Neuronal stem cell (in vitro differentiated cells): ENCODE measurements at regions not wholly inside any gene's neighbourhood (a gene's known extent, or its start where the extent isn't known, plus 50 kb on each side); places are given as distances from the start of the nearest gene placed in this dataset.

Experiments used
- DNase-seq: peaks from one replicate; pipeline ENCODE4 v3.0.0-alpha.2; 2013; ENCODE audit warnings: low spot score
- H2AFZ ChIP-seq: one replicate; pipeline ENCODE4 v1.6.1; 2013; ENCODE audit warnings: mild to moderate bottlenecking, low read length, inconsistent platforms
- H2AK5ac ChIP-seq: 2 replicates; pipeline ENCODE4 v1.6.1; 2013; ENCODE audit warnings: low read depth, mild to moderate bottlenecking, inconsistent platforms, low read length, moderate library complexity, mixed read lengths
- H2BK120ac ChIP-seq: 2 replicates; pipeline ENCODE4 v1.6.1; 2013; ENCODE audit warnings: low read depth, mild to moderate bottlenecking, inconsistent platforms, low read length, moderate library complexity, mixed read lengths
- H2BK12ac ChIP-seq: one replicate; pipeline ENCODE4 v1.6.1; 2013; ENCODE audit warnings: low read length, inconsistent platforms
- H2BK15ac ChIP-seq: 2 replicates; pipeline ENCODE4 v1.6.1; 2013; ENCODE audit warnings: mild to moderate bottlenecking, low read length, inconsistent platforms, mixed read lengths
- H2BK5ac ChIP-seq: one replicate; pipeline ENCODE4 v1.6.1; 2013; ENCODE audit warnings: inconsistent platforms, mild to moderate bottlenecking, low read length, moderate library complexity
- H3K14ac ChIP-seq: one replicate; pipeline ENCODE4 v1.6.1; 2013; ENCODE audit warnings: low read length, inconsistent platforms
- H3K18ac ChIP-seq: 2 replicates; pipeline ENCODE4 v1.6.1; 2013; ENCODE audit warnings: low read length, inconsistent platforms
- H3K23ac ChIP-seq: 2 replicates; pipeline ENCODE4 v1.6.1; 2013; ENCODE audit warnings: low read depth, mild to moderate bottlenecking, mixed read lengths, low read length, inconsistent platforms; ENCODE audit not compliant: poor library complexity
- H3K27ac ChIP-seq: replicated peaks from 3 replicates; pipeline ENCODE4 v1.5.1; 2013; ENCODE audit warnings: low read length, inconsistent platforms
- H3K27me3 ChIP-seq, 3 experiments: 2 replicates each; pipeline ENCODE4 v1.6.1; 2013; ENCODE audit warnings: low read length in 3 of 3, mild to moderate bottlenecking in 2 of 3, inconsistent platforms in 1 of 3, low read depth in 1 of 3, mixed read lengths in 1 of 3, moderate library complexity in 1 of 3; ENCODE audit not compliant: control insufficient read depth in 3 of 3, insufficient read depth in 3 of 3
- H3K36me3 ChIP-seq, 2 donors: replicated peaks in 1 of 2; 2 replicates each; pipeline ENCODE4 v1.6.1; 2013; ENCODE audit warnings: low read length in 2 of 2; ENCODE audit not compliant: control insufficient read depth in 2 of 2, insufficient read depth in 2 of 2
- H3K4ac ChIP-seq: 2 replicates; pipeline ENCODE4 v1.6.1; 2013; ENCODE audit warnings: inconsistent platforms, mild to moderate bottlenecking, low read length, moderate library complexity
- H3K4me1 ChIP-seq, 2 donors: 1 replicate in 1 of 2; 2 replicates in 1 of 2; pipeline ENCODE4 v1.6.1; 2013; ENCODE audit warnings: low read length in 2 of 2, low read depth in 1 of 2; ENCODE audit not compliant: control insufficient read depth in 2 of 2, insufficient read depth in 1 of 2
- H3K4me2 ChIP-seq: one replicate; pipeline ENCODE4 v1.6.1; 2013; ENCODE audit warnings: mild to moderate bottlenecking, low read length, inconsistent platforms; ENCODE audit not compliant: insufficient read depth, poor library complexity, severe bottlenecking
- H3K4me3 ChIP-seq, 2 donors: 2 replicates each; pipeline ENCODE4 v1.5.1; 2013; ENCODE audit warnings: low read length in 2 of 2, mild to moderate bottlenecking in 2 of 2, inconsistent platforms in 1 of 2, moderate library complexity in 1 of 2
- H3K79me1 ChIP-seq: one replicate; pipeline ENCODE4 v1.6.1; 2013; ENCODE audit warnings: low read depth, mild to moderate bottlenecking, inconsistent platforms, low read length, moderate library complexity
- H3K9ac ChIP-seq: one replicate; pipeline ENCODE4 v1.6.1; 2013; ENCODE audit warnings: mild to moderate bottlenecking, low read depth, low read length, inconsistent platforms; ENCODE audit not compliant: poor library complexity
- H3K9me3 ChIP-seq, 2 donors: replicated peaks in 1 of 2; 2 replicates each; pipeline versions ENCODE3 to v1.6.1; 2013; ENCODE audit warnings: low read length in 2 of 2, mild to moderate bottlenecking in 2 of 2, inconsistent platforms in 1 of 2, low read depth in 1 of 2, mixed read lengths in 1 of 2, moderate library complexity in 1 of 2; ENCODE audit not compliant: control insufficient read depth in 2 of 2, insufficient read depth in 1 of 2
- H4K8ac ChIP-seq: one replicate; pipeline ENCODE4 v1.6.1; 2013; ENCODE audit warnings: low read depth, mild to moderate bottlenecking, inconsistent platforms, low read length, moderate library complexity
- H4K91ac ChIP-seq: one replicate; pipeline ENCODE4 v1.6.1; 2013; ENCODE audit warnings: low read length, low read depth, mild to moderate bottlenecking, inconsistent platforms; ENCODE audit not compliant: poor library complexity
- WGBS, 2 donors: extraction: QIAGEN DNeasy Blood & Tissue Kit; methylation state at CpG; one replicate each; pipeline ENCODE4 v1.1.7; 2013; ENCODE audit warnings: missing lambda C conversion rate in 2 of 2, mixed read lengths in 1 of 2; ENCODE audit not compliant: insufficient read length in 2 of 2, insufficient replicate concordance in 1 of 2; ENCODE audit errors: extremely low coverage in 2 of 2; 5-methylcytosine and 5-hydroxymethylcytosine counted together

- Histone ChIP-seq H3K4me1 (peaks cover 0 to 4% of the 10 kb centered on the region in 2 donors), H3K4me2 (no peak overlapping the region), H2AFZ (no peak overlapping the region), H3K27ac (no peak overlapping the region), H4K91ac (no peak overlapping the region), H3K18ac (no peak overlapping the region), H3K9me3 (no peaks in the 10 kb centered on the region), H2BK120ac (no peak overlapping the region), H3K79me1 (no peaks in the 10 kb centered on the region), H2BK5ac (no peak overlapping the region), H3K27me3 (no peaks in the 10 kb centered on the region), H3K14ac (no peak overlapping the region), H2BK15ac (no peak overlapping the region), H3K36me3 (no peaks in the 10 kb centered on the region), H4K8ac (no peak overlapping the region), H3K4ac (no peak overlapping the region), H3K9ac (no peak overlapping the region), H3K4me3 (no peak overlapping the region), H3K23ac (no peak overlapping the region), H2BK12ac (no peak overlapping the region), H2AK5ac (no peak overlapping the region)
- DNase-seq, result no peak
Measured at GRCh38 chr14:25518364-25518763, 468.4 kb upstream of the STXBP6 start.

DNA sequence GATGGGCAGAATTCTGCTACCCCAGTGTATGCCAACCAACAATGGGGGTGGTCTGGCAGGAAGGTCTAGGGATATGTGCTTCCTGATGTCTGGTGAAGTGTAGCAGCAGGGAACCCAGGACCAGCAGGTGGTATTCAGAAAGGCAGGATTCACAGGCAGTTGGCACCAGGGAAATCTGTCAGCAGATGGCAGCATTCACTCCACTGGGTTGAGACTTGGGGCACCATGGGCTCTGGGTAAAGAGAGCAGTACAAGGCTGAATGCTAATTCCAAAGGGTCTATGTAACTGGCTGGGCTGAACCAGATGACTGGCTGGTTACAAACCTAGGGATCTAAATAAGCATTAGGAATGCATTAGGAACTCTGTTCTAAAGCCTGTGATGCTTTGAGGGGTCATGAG lies 466.9 kb upstream of the STXBP6 start:
- no peak overlapping the region for H2BK15ac ChIP-seq
- no peak overlapping the region for H4K91ac ChIP-seq
- H3K27ac ChIP-seq, result no peak overlapping the region
- no peak for DNase-seq
- no peak overlapping the region for H3K23ac ChIP-seq
- no peak overlapping the region for H2BK5ac ChIP-seq
- peaks cover 0 to 4% of the 10 kb centered on the region in 2 donors for H3K4me1 ChIP-seq
- no peak overlapping the region for H3K14ac ChIP-seq
- no peaks in the 10 kb centered on the region for H3K9me3 ChIP-seq
- no peak overlapping the region for H3K4me2 ChIP-seq
- H3K36me3 ChIP-seq, result no peaks in the 10 kb centered on the region
- no peaks in the 10 kb centered on the region for H3K27me3 ChIP-seq
- no peaks in the 10 kb centered on the region for H3K79me1 ChIP-seq
- no peak overlapping the region for H2AK5ac ChIP-seq
- H3K18ac ChIP-seq, result no peak overlapping the region
- H2AFZ ChIP-seq, result no peak overlapping the region
- no peak overlapping the region for H2BK120ac ChIP-seq
- no peak overlapping the region for H2BK12ac ChIP-seq
- H3K4ac ChIP-seq, result no peak overlapping the region
- peak overlapping the region in 1 of 2 donors; percentile 56 for H3K4me3 ChIP-seq
- H4K8ac ChIP-seq, result no peak overlapping the region
- no peak overlapping the region for H3K9ac ChIP-seq

GRCh38 chr14:25508845-25509244 lies 458.9 kb upstream of the STXBP6 start:
- no peak overlapping the region for H2BK15ac ChIP-seq
- no peaks in the 10 kb centered on the region for H3K36me3 ChIP-seq
- H3K27me3 ChIP-seq, result no peaks in the 10 kb centered on the region
- H3K9me3 ChIP-seq, result no peaks in the 10 kb centered on the region
- H3K4me3 ChIP-seq, result no peak overlapping the region
- no peak overlapping the region for H3K18ac ChIP-seq
- H3K14ac ChIP-seq, result no peak overlapping the region
- no peaks in the 10 kb centered on the region for H3K4me1 ChIP-seq
- no peak overlapping the region for H2AFZ ChIP-seq
- H2BK5ac ChIP-seq, result no peak overlapping the region
- no peak overlapping the region for H4K91ac ChIP-seq
- no peak overlapping the region for H2AK5ac ChIP-seq
- H2BK12ac ChIP-seq, result no peak overlapping the region
- no peak overlapping the region for H3K27ac ChIP-seq
- H3K9ac ChIP-seq, result no peak overlapping the region
- no peak overlapping the region for H3K4me2 ChIP-seq
- H3K4ac ChIP-seq, result no peak overlapping the region
- no CpG with 5 or more reads among the region's 2 CpGs for WGBS, 2 donors
- no peaks in the 10 kb centered on the region for H3K79me1 ChIP-seq
- H4K8ac ChIP-seq, result no peak overlapping the region
- no peak for DNase-seq
- no peak overlapping the region for H2BK120ac ChIP-seq
- H3K23ac ChIP-seq, result no peak overlapping the region

DNA sequence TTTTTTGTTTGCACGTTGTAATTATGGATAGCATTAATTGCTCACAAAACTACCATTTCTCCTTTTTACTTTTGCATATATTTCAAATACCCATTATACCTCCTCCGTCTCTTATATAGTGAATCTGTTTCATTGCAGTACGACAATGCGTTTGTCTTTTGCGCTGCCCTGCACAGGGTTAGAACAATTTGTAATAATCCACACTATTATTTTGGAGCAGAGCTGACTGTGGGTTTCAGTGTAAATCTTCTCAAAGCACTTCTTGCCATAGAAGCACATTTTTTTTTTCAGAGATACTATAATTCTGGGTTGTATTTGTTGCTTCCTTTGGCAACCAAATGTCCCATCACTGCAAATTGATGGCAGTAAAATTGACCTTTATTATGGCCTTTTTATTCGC lies 451.8 kb upstream of the STXBP6 start:
- no CpG with 5 or more reads among the region's 6 CpGs for WGBS, 2 donors
- no peak overlapping the region for H3K23ac ChIP-seq
- H2BK12ac ChIP-seq, result no peak overlapping the region
- H2BK15ac ChIP-seq, result no peak overlapping the region
- H3K4me2 ChIP-seq, result no peak overlapping the region
- peaks cover 0 to 2% of the 10 kb centered on the region in 2 donors for H3K9me3 ChIP-seq
- H2BK120ac ChIP-seq, result no peak overlapping the region
- H3K14ac ChIP-seq, result no peak overlapping the region
- no peaks in the 10 kb centered on the region for H3K36me3 ChIP-seq
- no peak for DNase-seq
- H4K91ac ChIP-seq, result no peak overlapping the region
- no peaks in the 10 kb centered on the region for H3K4me1 ChIP-seq
- H3K27ac ChIP-seq, result no peak overlapping the region
- no peak overlapping the region for H3K9ac ChIP-seq
- H3K79me1 ChIP-seq, result no peaks in the 10 kb centered on the region
- H2BK5ac ChIP-seq, result no peak overlapping the region
- no peak overlapping the region for H3K4me3 ChIP-seq
- no peaks in the 10 kb centered on the region for H3K27me3 ChIP-seq
- no peak overlapping the region for H2AK5ac ChIP-seq
- no peak overlapping the region for H4K8ac ChIP-seq
- H3K18ac ChIP-seq, result no peak overlapping the region
- H3K4ac ChIP-seq, result no peak overlapping the region
- H2AFZ ChIP-seq, result no peak overlapping the region
